Keratinocyte (primary cell): ENCODE measurements at regions not wholly inside any gene's neighbourhood (a gene's known extent, or its start where the extent isn't known, plus 50 kb on each side); places are given as distances from the start of the nearest gene placed in this dataset.

ENCODE experiments used
- DNase-seq: peaks from one replicate; pipeline ENCODE4 v3.0.0-alpha.2; 2011; ENCODE audit warnings: low read depth, missing footprints, low spot score
- FAIRE-seq: peaks from 2 replicates; lab custom pipeline; 2011; peaks lifted over from hg19 to GRCh38; lab: Jason Lieb, UNC
- H2AFZ ChIP-seq: 2 replicates; pipeline ENCODE4 v1.6.0; 2012; ENCODE audit warnings: low read length, control low read depth, inconsistent platforms; ENCODE audit not compliant: control insufficient read depth
- H3K27ac ChIP-seq: 2 replicates; pipeline ENCODE4 v1.5.1; 2011; ENCODE audit warnings: low read length; ENCODE audit not compliant: control insufficient read depth, insufficient read depth
- H3K27me3 ChIP-seq: 3 replicates; pipeline ENCODE4 v1.6.0; 2011; ENCODE audit warnings: low read length; ENCODE audit not compliant: control insufficient read depth, insufficient read depth; ENCODE audit errors: extremely low read depth
- H3K36me3 ChIP-seq, 2 experiments: 2 replicates in 1 of 2; 3 replicates in 1 of 2; pipeline ENCODE4 v1.5.1; 2011; ENCODE audit warnings: low read length in 2 of 2, mild to moderate bottlenecking in 1 of 2; ENCODE audit not compliant: control insufficient read depth in 2 of 2, insufficient read depth in 2 of 2; ENCODE audit errors: extremely low read depth in 1 of 2
- H3K4me1 ChIP-seq: 3 replicates; pipeline ENCODE4 v1.5.1; 2011; ENCODE audit warnings: low read length; ENCODE audit not compliant: control insufficient read depth, insufficient read depth; ENCODE audit errors: extremely low read depth
- H3K4me2 ChIP-seq: 3 replicates; pipeline ENCODE4 v1.6.0; 2011; ENCODE audit warnings: low read depth, low read length; ENCODE audit not compliant: control insufficient read depth, insufficient read depth; ENCODE audit errors: extremely low read depth
- H3K4me3 ChIP-seq, 3 experiments: fragments of 200-600 bp in 1 of 3; sonication (generic) in 1 of 3; 2 replicates in 2 of 3; 3 replicates in 1 of 3; pipeline ENCODE4 v1.5.1; 2011 to 2016; ENCODE audit warnings: low read length in 3 of 3, mild to moderate bottlenecking in 3 of 3, control low read depth in 2 of 3, inconsistent platforms in 1 of 3, low read depth in 1 of 3, mixed read lengths in 1 of 3, mixed run types in 1 of 3, moderate library complexity in 1 of 3; ENCODE audit not compliant: control insufficient read depth in 2 of 3, insufficient read depth in 2 of 3; ENCODE audit errors: extremely low read depth in 1 of 3
- H3K79me2 ChIP-seq: 2 replicates; pipeline ENCODE4 v1.6.0; 2012; ENCODE audit warnings: low read length; ENCODE audit not compliant: control insufficient read depth, insufficient read depth
- H3K9ac ChIP-seq: 3 replicates; pipeline ENCODE4 v1.6.0; 2011; ENCODE audit warnings: low read length; ENCODE audit not compliant: control insufficient read depth, insufficient read depth; ENCODE audit errors: extremely low read depth
- H3K9me1 ChIP-seq: 3 replicates; pipeline ENCODE4 v1.6.0; 2011; ENCODE audit warnings: low read length; ENCODE audit not compliant: control insufficient read depth, insufficient read depth; ENCODE audit errors: extremely low read depth
- H3K9me3 ChIP-seq: 2 replicates; pipeline ENCODE4 v1.5.1; 2012; ENCODE audit warnings: low read depth, low read length; ENCODE audit not compliant: control insufficient read depth
- H4K20me1 ChIP-seq: 3 replicates; pipeline ENCODE4 v1.6.0; 2011; ENCODE audit warnings: low read length; ENCODE audit not compliant: control insufficient read depth, insufficient read depth; ENCODE audit errors: extremely low read depth
- CTCF ChIP-seq, 3 experiments: IDR thresholded peaks in 1 of 3; conservative IDR thresholded peaks in 1 of 3; optimal IDR thresholded peaks in 1 of 3; 2 replicates in 2 of 3; 3 replicates in 1 of 3; pipeline versions ENCODE3 to v1.5.1; 2011; ENCODE audit warnings: low read length in 3 of 3, mild to moderate bottlenecking in 3 of 3, moderate library complexity in 2 of 3, control low read depth in 1 of 3, inconsistent platforms in 1 of 3; ENCODE audit not compliant: insufficient read depth in 2 of 3; ENCODE audit errors: extremely low read depth in 1 of 3
- EZH2 ChIP-seq: IDR thresholded peaks from one replicate; pipeline ENCODE4 v1.6.1; 2012; ENCODE audit warnings: inconsistent platforms, mild to moderate bottlenecking, low read length, moderate library complexity
- dilution Hi-C: fragments of 300-500 bp; cut with MboI; formaldehyde crosslinking; loops from one replicate; pipeline ENCODE4 v1.7.0; 2020; ENCODE audit warnings: low sequenced_read_pairs; ENCODE audit not compliant: extremely low pct_ligation_motif_present

GRCh38 chr13:83232626-83233025, 649.6 kb downstream of the SLITRK1 start:
- dilution Hi-C loops: no loop called here
- Histone ChIP-seq H3K9me3 (no peaks in the 10 kb centered on the region), H3K79me2 (no peaks in the 10 kb centered on the region), H3K27me3 (no peaks in the 10 kb centered on the region), H3K36me3 (no peaks in the 10 kb centered on the region), H3K4me2 (no peak overlapping the region), H3K4me1 (no peaks in the 10 kb centered on the region), H4K20me1 (no peaks in the 10 kb centered on the region), H3K9ac (no peak overlapping the region), H3K27ac (no peak overlapping the region), H3K9me1 (no peaks in the 10 kb centered on the region), H3K4me3 (no peak overlapping the region), H2AFZ (no peak overlapping the region)
- TF ChIP-seq CTCF (optimal IDR thresholded peaks at IDR 0.05 in 1 of 3, IDR thresholded peaks at IDR 0.05 in 1 of 3, conservative IDR thresholded peaks at IDR 0.05 in 1 of 3; ENCODE audit: extremely low read depth in 1 of 3, insufficient read depth in 2 of 3, low read length in 3 of 3) (no peak), EZH2 (no peak)
- DNase-seq: no peak
- FAIRE-seq: no peak

- dilution Hi-C loops: no loop called here
- FAIRE-seq (no peak), DNase-seq (no peak)
- H2AFZ ChIP-seq: no peak overlapping the region
- no peaks in the 10 kb centered on the region for H4K20me1 ChIP-seq
- no peaks in the 10 kb centered on the region for H3K4me1 ChIP-seq
- no peak overlapping the region for H3K27ac ChIP-seq
- no peak overlapping the region for H3K4me3 ChIP-seq
- no peak overlapping the region for H3K9ac ChIP-seq
- no peaks in the 10 kb centered on the region for H3K36me3 ChIP-seq
- TF ChIP-seq EZH2 (no peak), CTCF (optimal IDR thresholded peaks at IDR 0.05 in 1 of 3, IDR thresholded peaks at IDR 0.05 in 1 of 3, conservative IDR thresholded peaks at IDR 0.05 in 1 of 3; ENCODE audit: extremely low read depth in 1 of 3, insufficient read depth in 2 of 3, low read length in 3 of 3) (no peak)
- H3K79me2 ChIP-seq: no peaks in the 10 kb centered on the region
- no peaks in the 10 kb centered on the region for H3K9me3 ChIP-seq
- H3K4me2 ChIP-seq: no peak overlapping the region
- H3K27me3 ChIP-seq: no peaks in the 10 kb centered on the region
- no peaks in the 10 kb centered on the region for H3K9me1 ChIP-seq
Observed at GRCh38 chr13:83229574-83230305, 652.5 kb downstream of the SLITRK1 start.
